Caco-2 (cell line): ENCODE measurements at regions not wholly inside any gene's neighbourhood (a gene's known extent, or its start where the extent isn't known, plus 50 kb on each side); places are given as distances from the start of the nearest gene placed in this dataset.

ENCODE experiments used
- BruUV-seq: library from RNA; stranded (reverse); fragments of 400-500 nt; replicated peaks from 2 replicates; lab custom pipeline; 2021; lab: Mats Ljungman, UMichigan
- CTCF ChIA-PET: fragments of 300-600 bp; sonication (Branson Sonifier 250); formaldehyde crosslinking; loops from one replicate; lab custom pipeline; 2022; ENCODE audit warnings: antibody characterized with exemption; lab: Charles Lee
- POLR2A ChIA-PET: fragments of 300-600 bp; sonication (Branson Sonifier 250); formaldehyde crosslinking; loops from one replicate; lab custom pipeline; 2022; ENCODE audit warnings: antibody characterized with exemption; lab: Charles Lee
- DNase-seq, 2 experiments: peaks; one replicate each; pipeline versions ENCODE4 v3.0.0 to v3.0.0-alpha.2; 2020 to 2022
- H3K27me3 ChIP-seq: replicated peaks from 2 replicates; pipeline ENCODE4 v1.6.0; 2011; ENCODE audit warnings: low read length; ENCODE audit not compliant: control insufficient read depth, insufficient read depth
- H3K36me3 ChIP-seq: 2 replicates; pipeline ENCODE4 v1.5.1; 2011; ENCODE audit warnings: low read length; ENCODE audit not compliant: control insufficient read depth, insufficient read depth
- H3K4me1 ChIP-seq: fragments of 250-450 bp; sonication (Bioruptor Pico); 2 replicates; pipeline ENCODE4 v1.5.1; 2020; ENCODE audit warnings: mild to moderate bottlenecking
- H3K4me3 ChIP-seq: 2 replicates; pipeline ENCODE4 v1.5.1; 2011; ENCODE audit warnings: low read depth, mild to moderate bottlenecking, control low read depth, low read length
- H3K9me3 ChIP-seq: fragments of 250-450 bp; sonication (Bioruptor Pico); 2 replicates; pipeline ENCODE4 v1.5.1; 2020; ENCODE audit warnings: mild to moderate bottlenecking, moderate library complexity
- H3K27ac Mint-ChIP-seq: one replicate; pipeline ENCODE4 v1.8.0; 2022; ENCODE audit warnings: mixed read lengths; ENCODE audit not compliant: unreplicated experiment
- H3K27me3 Mint-ChIP-seq: one replicate; pipeline ENCODE4 v1.8.0; 2022; ENCODE audit warnings: mixed read lengths; ENCODE audit not compliant: insufficient read depth, unreplicated experiment
- H3K36me3 Mint-ChIP-seq: one replicate; pipeline ENCODE4 v1.8.0; 2022; ENCODE audit warnings: mild to moderate bottlenecking, mixed read lengths; ENCODE audit not compliant: insufficient read depth, unreplicated experiment
- H3K4me1 Mint-ChIP-seq: one replicate; pipeline ENCODE4 v1.8.0; 2022; ENCODE audit warnings: low read depth, mixed read lengths; ENCODE audit not compliant: unreplicated experiment
- H3K4me3 Mint-ChIP-seq: one replicate; pipeline ENCODE4 v1.8.0; 2022; ENCODE audit warnings: mild to moderate bottlenecking, moderate library complexity, mixed read lengths; ENCODE audit not compliant: unreplicated experiment
- H3K9me3 Mint-ChIP-seq: one replicate; pipeline ENCODE4 v1.8.0; 2022; ENCODE audit warnings: mixed read lengths; ENCODE audit not compliant: unreplicated experiment
- intact Hi-C: fragments of 100-400 bp; cut with micrococcal nuclease; formaldehyde crosslinking; loops from one replicate; pipeline ENCODE4 v1.10.0; 2022; ENCODE audit not compliant: unreplicated experiment
- TF ChIP-seq, protein P1 (sequence below), 2 experiments: fragments of 200-600 bp in 1 of 2; IDR thresholded peaks; 1 replicate in 1 of 2; 2 replicates in 1 of 2; pipeline versions ENCODE4 v1.5.1 to v1.8.0; 2011 to 2022; ENCODE audit warnings: antibody characterized with exemption in 1 of 2, control low read depth in 1 of 2, inconsistent platforms in 1 of 2, low read depth in 1 of 2, low read length in 1 of 2, mild to moderate bottlenecking in 1 of 2, moderate library complexity in 1 of 2; ENCODE audit not compliant: insufficient read depth in 1 of 2, severe bottlenecking in 1 of 2, unreplicated experiment in 1 of 2

DNA sequence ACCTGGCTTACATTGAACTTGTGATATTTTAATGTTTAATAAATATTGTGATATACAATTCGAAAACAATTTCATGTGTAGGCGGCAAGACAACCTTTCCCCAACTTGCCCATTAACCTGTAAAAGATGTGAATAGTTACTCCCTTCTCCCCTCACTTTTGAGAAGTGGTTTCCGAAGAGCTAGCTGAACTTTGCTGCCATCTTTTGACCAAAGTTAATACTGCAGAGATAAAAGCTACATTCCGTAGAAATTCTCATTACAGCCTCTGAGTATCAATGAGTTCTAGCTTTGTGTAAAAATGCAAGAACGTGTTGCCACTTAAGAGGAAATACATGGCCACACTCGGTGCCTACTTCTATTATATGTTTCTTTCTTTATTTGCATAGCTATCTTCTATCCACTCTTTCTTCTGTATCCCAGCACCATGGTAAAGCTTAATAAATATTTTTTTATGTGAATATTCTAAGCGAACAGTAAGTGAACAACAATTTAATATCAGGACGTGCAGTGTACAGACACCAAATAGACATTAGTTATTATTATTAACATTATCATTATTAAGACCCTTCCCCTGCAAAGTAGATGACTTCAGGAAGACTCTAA is 105.1 kb upstream of the TMEM260 start:
- TF ChIP-seq, protein P1, sequence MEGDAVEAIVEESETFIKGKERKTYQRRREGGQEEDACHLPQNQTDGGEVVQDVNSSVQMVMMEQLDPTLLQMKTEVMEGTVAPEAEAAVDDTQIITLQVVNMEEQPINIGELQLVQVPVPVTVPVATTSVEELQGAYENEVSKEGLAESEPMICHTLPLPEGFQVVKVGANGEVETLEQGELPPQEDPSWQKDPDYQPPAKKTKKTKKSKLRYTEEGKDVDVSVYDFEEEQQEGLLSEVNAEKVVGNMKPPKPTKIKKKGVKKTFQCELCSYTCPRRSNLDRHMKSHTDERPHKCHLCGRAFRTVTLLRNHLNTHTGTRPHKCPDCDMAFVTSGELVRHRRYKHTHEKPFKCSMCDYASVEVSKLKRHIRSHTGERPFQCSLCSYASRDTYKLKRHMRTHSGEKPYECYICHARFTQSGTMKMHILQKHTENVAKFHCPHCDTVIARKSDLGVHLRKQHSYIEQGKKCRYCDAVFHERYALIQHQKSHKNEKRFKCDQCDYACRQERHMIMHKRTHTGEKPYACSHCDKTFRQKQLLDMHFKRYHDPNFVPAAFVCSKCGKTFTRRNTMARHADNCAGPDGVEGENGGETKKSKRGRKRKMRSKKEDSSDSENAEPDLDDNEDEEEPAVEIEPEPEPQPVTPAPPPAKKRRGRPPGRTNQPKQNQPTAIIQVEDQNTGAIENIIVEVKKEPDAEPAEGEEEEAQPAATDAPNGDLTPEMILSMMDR (IDR thresholded peaks at IDR 0.05; ENCODE audit: insufficient read depth in 1 of 2, low read depth in 1 of 2, low read length in 1 of 2, severe bottlenecking in 1 of 2, unreplicated experiment in 1 of 2) = peak; percentile 73 to 76
- no peak overlapping the region for H3K4me3 Mint-ChIP-seq
- no peak overlapping the region for H3K27ac Mint-ChIP-seq
- ChIA-PET POLR2A (no interaction called here), CTCF (interaction anchor here (0.6 to 3.1 kb wide), 14 partner anchors 9 to 1036 kb away, joined by 3 to 17 read pairs (median 4); no protein-coding TSS in a partner anchor)
- Histone ChIP-seq H3K4me3 (no peak overlapping the region), H3K4me1 (no peaks in the 10 kb centered on the region), H3K9me3 (no peaks in the 10 kb centered on the region), H3K36me3 (no peaks in the 10 kb centered on the region), H3K27me3 (no peaks in the 10 kb centered on the region)
- no peaks in the 10 kb centered on the region for H3K4me1 Mint-ChIP-seq
- no TSS peak for BruUV-seq
- peaks cover 23% of the 10 kb centered on the region for H3K27me3 Mint-ChIP-seq
- peak in 1 of 2 experiments; percentile 59 for DNase-seq
- no peaks in the 10 kb centered on the region for H3K9me3 Mint-ChIP-seq
- H3K36me3 Mint-ChIP-seq = no peaks in the 10 kb centered on the region
- intact Hi-C loops = loop anchor here (1.0 to 10.0 kb wide), 7 partner anchors 52 to 1036 kb away; no protein-coding TSS in a partner anchor

DNA sequence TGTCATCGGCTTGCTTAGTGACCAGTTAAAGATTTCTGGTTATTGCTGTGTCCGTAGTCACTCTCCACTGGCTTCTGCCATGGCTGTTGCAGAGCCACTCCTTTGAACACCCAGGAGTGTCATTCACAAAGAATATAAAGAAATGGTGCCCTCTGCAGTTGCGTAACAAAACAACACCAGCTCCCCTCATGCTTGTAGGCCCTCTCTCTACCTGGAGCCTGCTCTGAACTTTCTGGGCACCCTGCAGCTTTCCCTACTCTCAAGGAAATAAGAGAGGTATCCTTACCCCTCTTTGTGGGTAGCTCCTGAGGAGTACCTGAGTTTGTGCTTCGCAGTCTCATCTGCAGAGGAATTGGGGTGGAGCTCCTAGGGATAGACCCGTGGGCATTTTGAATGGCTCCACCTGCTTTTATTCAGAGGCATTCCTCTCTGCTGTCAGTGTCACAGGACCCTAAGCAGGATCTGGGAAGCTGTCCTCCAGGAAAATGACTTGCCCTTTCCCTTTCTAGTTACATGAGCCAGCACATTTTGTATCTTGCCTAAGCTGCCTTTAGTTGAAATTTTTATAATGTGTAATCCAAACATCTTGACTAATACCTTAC is 97.2 kb upstream of the TMEM260 start:
- Mint-ChIP-seq H3K9me3 (no peaks in the 10 kb centered on the region), H3K27ac (no peak overlapping the region), H3K36me3 (no peaks in the 10 kb centered on the region), H3K4me1 (no peaks in the 10 kb centered on the region), H3K4me3 (no peak overlapping the region), H3K27me3 (peaks cover 10% of the 10 kb centered on the region)
- Histone ChIP-seq H3K36me3 (no peaks in the 10 kb centered on the region), H3K9me3 (no peaks in the 10 kb centered on the region), H3K4me1 (no peaks in the 10 kb centered on the region), H3K4me3 (no peak overlapping the region), H3K27me3 (no peaks in the 10 kb centered on the region)
- ChIA-PET CTCF (interaction anchor here (0.9 kb wide), 1 partner anchor 776 kb away, joined by 3 read pairs; no protein-coding TSS in a partner anchor), POLR2A (no interaction called here)
- BruUV-seq = no TSS peak
- peak in 1 of 2 experiments; percentile 25 for DNase-seq
- intact Hi-C loops = no loop called here
- TF ChIP-seq, protein P1 (IDR thresholded peaks at IDR 0.05; ENCODE audit: insufficient read depth in 1 of 2, low read depth in 1 of 2, low read length in 1 of 2, severe bottlenecking in 1 of 2, unreplicated experiment in 1 of 2) = no peak

DNA sequence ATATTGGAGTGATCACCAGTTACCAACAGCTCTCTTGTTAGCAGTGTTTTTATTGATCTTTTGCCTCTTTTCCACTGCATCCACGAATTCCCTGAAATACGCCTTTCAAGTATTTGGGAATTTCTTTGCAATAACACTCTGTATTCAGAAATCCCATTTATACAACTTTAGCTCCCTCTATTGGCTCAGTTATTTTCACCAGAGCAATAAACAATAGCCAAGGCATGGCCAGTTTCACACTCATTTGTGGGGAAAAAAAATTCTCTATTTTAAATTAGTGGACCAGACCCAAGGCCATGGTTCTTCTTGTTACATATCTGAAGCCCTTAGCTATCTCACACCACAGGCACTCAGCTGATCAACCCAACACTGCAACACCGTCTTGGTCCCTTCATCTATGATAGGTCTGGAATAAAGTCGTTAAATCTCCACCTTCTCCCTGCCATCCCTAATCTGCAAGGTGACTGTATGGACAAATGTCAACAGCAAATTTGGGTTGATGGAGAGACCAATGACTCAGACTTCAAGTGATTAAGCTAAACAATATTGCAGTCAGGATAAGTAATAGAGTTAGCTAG is 92.4 kb upstream of the TMEM260 start:
- peak in 1 of 2 experiments; percentile 20 for DNase-seq
- peaks cover 2% of the 10 kb centered on the region for H3K27me3 Mint-ChIP-seq
- Histone ChIP-seq H3K4me1 (no peaks in the 10 kb centered on the region), H3K27me3 (no peaks in the 10 kb centered on the region), H3K9me3 (no peaks in the 10 kb centered on the region), H3K4me3 (no peak overlapping the region), H3K36me3 (no peaks in the 10 kb centered on the region)
- intact Hi-C loops = loop anchor here (5.0 kb wide), 1 partner anchor 1050 kb away; no protein-coding TSS in a partner anchor
- TF ChIP-seq, protein P1 (IDR thresholded peaks at IDR 0.05; ENCODE audit: insufficient read depth in 1 of 2, low read depth in 1 of 2, low read length in 1 of 2, severe bottlenecking in 1 of 2, unreplicated experiment in 1 of 2) = peak in 1 of 2 experiments; percentile 17
- H3K9me3 Mint-ChIP-seq = no peaks in the 10 kb centered on the region
- ChIA-PET CTCF (interaction anchor here (0.8 kb wide), 1 partner anchor 13 kb away, joined by 3 read pairs; no protein-coding TSS in a partner anchor), POLR2A (no interaction called here)
- H3K27ac Mint-ChIP-seq = no peak overlapping the region
- no peaks in the 10 kb centered on the region for H3K4me1 Mint-ChIP-seq
- BruUV-seq = no TSS peak
- H3K36me3 Mint-ChIP-seq = no peaks in the 10 kb centered on the region
- no peak overlapping the region for H3K4me3 Mint-ChIP-seq
